ENCODE measurements at regions not wholly inside any gene's neighbourhood (a gene's known extent, or its start where the extent isn't known, plus 50 kb on each side); places are given as distances from the start of the nearest gene placed in this dataset.

DNA sequence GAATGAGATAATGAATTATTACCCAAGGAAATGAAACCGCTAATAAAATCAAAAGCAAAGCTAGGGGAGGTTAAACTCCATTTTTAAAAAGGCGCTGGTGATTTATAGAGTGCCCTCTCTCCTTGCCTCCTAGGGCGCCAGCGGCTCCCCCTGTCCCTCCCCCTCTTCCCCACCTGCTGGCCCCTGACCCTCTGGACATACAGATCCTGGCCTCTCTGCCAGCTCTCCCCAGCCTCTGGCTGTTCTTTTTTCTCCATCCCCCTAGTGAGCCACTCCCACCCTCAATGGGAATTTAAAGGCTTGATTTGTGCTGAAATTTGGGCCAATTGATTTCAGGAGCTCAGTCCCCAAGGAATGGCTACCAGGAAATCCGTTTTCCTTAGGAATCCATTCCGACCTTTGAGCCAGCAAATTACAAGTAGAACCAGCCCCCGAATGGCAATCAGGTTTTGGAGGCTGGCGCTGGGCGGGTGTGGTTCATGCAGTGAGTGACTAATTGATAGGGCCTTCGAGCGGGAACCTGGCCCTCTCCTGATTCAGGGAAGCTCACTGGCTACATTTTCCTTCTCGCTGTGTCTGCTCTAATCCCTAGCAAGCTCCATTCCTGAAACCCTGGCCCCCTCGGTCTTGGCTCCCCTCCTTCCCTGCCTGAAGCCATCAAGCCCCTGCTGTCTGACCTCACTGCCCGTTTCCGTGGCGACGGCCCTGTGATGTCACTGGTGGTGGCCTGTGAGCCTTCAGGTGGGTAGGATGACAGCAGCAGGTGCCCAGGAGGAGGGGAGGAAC lies 141.9 kb upstream of the SDK2 start:
- no peak for DNase-seq

DNA sequence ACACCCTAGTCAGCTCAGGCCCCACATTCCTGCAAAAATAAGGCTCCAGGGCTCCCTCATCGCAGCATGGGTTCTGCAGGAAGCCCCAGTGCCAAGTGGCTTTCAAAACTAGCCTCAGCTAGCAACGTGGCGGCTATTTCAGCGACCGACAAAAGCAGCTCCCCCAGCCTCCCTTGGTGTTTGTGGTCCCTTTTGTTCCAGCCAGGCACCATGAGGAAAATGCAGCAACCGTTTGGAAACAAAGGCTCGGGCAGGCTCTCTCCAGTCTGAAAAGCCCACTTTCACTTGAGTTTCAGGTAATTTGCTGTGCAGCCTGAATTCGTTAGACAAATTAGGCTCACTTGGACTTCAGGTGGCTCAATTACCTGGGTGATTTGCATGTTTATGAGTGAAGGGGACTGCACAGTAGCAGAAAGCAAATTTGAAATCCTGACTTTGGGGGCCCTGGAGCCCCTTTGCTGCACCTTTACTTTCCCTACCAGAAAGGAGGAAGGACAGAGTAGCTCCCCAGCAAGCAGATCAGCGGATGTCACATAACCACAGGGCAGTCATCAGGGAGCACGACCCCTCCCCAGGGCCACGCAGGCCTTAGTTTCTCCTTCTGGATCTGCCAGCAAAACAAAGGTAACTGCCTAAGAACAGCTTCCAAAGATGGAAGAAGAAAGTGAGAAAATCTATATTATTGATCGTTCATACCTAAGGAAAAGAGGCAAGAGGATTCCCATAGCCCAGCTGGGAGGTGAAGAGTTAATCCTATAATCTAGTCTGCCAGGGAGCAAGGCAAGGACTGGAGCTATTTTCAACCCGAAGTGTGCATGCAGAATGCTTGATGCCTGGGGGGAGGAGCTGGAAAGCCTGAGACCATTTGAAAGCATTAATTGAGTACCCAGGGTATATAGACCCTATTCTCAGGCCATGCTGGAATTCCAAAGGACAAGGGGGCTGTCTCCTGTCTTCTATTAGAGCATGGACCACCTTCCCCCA lies 143.1 kb upstream of the SDK2 start:
- DNase-seq: no peak

DNA sequence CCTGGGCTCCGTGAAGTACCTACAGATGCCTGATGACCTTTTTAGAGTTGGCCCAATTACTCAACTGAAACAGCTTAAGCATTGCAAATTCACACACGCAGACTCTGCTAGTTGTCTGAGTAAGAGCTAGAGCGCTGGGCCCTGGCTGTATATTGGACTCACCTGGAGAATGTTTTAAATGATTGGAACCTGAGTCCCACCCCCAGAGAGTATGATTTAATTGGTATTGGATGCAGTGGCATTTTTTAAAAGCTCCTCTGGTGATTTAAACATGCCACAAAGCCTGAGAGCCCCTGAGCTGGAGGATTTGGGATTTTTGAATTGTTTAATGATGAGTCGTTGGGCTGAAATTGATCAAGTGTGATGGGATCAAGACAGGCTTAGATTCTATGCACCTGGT lies 143.9 kb upstream of the SDK2 start:
- DNase-seq: no peak

DNA sequence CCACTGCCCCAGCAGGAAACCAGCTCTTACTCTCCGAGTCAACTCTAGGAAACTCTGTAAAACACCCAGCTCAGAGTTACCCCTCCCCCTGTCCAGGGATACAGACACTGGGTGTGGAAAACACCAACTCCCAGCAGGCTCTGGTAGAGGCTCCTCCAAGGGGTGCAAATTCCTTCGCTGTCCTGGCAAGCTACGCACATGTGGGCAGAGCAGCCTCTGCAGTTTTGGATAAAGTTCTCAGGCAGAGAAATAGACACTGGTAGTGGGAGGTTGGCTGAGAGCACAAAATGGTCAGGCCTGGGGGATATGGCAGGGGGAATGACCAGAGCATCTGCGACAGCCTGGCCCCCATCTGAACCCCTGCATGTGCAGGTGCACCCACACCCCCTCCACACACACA lies 146.9 kb upstream of the SDK2 start:
- DNase-seq: no peak

DNA sequence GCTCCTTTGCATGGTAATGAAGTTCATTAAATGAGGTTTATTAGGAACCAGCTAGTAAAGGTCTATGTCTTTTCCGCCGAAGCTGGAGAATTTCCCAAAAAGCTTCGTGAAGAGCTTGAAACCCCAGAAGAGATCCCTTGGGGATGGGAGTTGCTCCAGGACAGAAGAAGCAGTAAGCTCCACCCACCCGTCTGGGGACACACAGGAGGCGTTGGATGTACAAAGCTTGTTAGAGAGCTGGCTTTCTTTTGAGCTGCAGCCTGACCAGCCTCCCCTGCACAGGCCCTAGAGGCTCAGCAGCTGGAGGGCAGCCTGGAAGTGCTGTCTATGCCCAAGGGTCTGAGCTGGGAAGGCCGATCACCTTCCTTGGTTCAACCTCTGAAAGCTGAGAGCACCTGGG lies 147.4 kb upstream of the SDK2 start:
- DNase-seq: no peak

DNA sequence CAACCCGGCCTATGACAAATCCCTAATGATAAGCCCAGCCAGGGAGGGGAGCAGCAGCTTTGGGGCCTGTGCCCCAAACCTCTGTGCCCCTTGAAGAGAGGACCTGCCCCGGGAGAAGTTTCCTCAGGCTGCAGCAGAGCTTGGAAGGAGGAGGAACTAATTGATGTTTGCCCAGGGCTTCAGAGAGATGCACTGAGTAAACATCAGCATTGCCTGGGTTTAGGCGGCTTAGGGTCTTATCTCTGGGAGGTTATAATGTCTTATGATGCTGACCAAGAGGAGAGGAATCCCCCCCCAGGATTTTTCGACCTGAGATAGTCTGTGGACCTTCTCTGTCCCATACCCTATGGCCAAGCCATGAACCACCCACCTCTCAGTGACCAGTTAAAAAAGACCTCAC lies 148.7 kb upstream of the SDK2 start:
- no peak for DNase-seq

DNA sequence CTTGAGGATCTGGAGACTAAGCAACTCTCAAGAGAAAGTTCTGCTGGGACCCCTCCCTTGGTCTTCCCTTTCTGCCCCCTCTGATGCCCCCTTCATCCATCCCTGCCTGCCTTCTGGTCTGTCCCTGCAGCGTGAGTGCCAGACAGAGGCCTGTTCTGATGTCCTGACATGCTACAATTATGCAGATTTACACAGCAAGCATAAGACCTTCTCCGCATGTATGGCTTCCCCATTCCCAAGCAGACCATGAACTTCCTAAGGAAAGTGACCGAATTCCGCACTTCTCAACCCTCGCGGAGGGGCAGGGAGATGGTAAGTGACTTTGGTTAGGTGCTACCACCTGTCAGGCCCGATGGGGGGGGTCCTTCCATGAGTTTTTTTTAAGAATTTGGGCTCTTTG lies 150.1 kb upstream of the SDK2 start:
- DNase-seq: no peak

DNA sequence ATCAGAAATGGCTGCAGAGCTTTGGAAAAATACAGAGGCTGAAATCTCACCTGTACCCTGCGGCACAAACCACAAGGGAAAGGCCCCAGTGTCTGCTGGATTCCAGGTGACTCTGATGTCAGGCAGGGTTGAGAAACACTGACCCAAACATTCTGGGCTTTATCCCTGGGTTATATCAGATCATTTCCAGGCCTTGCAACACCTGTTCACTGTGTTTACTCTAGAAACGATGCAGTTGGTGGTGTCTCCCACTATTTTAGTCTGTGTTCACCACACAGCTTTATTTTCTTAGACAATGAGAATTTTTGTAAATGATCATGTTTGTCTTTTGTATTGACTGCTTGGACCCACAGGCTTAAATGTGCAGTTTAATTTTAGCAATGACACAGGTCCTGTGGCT lies 151.5 kb upstream of the SDK2 start:
- DNase-seq: no peak

DNA sequence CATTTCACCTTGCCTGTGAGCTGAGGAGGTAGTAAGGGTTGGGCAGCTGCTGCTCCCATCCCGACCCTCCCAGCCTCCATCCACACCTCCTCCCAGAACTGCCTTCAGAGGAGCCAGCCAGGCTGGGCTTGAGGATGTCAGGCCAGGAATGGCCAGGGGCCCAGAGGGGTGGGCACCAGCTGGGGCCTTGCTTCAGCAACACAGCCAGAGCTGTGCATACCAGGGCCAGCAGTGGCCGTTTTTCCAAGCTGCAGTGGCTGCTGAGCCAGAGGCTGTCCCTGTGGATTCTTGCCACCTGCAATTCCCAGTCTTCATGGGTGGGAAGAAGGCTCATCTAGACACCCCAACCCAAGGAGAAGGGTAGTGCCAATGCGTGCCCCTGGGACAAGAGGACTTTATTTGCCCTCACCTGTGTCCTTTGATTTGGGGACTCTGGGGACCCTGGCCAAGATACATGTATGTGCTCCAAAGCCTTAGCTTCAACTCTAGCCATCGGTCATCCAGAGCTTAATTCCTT lies 153.4 kb upstream of the SDK2 start:
- no peak for DNase-seq

DNA sequence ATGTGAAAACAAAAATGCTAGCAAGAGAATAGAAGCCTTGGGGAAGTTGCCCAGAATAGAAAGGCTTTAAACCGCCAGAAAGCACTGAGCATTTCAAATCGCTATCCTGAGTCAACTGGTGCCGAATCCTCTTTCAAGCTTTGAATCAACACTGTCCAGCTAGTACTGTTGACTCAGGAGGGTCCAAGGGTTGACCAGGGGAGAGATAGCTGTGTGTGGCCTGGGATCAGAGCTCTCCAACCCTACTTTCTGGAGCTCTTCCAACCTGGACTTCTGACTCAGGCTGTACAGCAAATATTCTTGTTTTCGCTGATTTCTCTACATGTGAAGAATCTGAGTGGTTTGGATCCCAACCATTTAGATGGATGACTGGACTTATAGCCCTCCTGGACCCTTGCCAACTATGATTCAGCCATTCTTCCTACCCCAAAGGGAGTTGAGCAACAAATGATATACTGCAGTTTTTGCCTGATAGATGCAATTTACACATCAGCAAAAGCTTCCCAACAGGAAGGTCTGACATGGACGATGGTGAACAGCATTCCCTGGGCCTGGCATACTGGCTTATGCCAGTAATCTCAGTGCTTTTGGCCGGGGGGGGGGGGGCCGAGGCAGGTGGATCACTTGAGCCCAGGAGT lies 154.0 kb upstream of the SDK2 start:
- DNase-seq: no peak

DNA sequence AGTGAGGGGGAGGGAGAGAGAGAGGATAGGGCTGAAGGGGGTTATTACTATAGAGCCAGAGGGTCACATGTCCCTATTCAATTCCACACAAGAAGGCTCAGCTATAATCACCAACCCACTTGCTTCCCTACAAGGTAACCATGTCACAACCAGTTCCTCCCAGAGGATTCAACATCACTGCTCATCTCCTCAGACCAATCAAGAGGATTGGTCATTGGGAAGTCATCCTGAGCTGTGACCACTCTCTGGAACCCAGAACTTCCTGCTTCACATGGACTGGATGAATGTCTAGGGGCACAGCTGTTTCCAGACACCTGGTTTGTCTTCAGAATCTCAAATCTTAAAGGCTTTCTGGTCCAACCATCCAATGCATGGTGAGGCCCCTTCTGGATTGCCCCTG lies 154.9 kb upstream of the SDK2 start:
- DNase-seq: no peak

DNA sequence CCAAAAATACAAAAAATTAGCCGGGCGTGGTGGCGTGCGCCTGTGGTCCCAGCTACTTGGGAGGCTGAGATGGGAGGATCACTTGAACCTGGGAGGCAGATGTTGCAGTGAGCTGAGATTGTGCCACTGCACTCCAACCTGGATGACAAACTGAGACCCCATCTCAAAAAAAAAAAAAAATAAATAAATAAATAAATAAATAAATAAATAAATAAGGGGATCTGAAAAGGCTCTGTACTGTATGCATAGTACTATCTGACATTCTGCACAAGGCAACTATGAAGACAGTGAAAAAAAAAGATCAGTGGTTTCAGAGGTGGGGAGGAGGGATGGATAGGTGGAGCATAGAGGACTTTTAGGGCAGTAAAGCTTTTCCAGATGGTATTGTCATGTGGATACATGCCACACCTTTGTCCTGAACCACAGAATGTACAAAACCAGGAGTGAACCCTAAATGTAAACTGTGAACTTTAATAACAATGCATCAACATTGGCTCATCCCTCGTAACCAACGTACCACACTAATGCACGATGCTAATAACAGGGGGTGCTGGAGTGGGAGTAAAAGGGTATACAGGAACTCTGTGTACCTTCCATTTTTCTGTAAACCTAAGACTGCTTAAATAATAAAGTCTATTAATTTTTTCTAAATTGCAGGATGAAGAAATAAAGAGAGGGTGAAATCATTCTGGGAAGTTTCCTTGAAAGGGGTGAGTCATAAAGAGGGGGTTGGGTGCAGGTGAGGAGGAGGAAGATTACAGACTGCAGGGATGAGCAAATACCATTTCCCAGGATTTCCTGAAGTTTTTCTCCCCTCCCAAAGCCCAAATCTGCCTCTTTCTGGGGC lies 155.8 kb upstream of the SDK2 start:
- no peak for DNase-seq

DNA sequence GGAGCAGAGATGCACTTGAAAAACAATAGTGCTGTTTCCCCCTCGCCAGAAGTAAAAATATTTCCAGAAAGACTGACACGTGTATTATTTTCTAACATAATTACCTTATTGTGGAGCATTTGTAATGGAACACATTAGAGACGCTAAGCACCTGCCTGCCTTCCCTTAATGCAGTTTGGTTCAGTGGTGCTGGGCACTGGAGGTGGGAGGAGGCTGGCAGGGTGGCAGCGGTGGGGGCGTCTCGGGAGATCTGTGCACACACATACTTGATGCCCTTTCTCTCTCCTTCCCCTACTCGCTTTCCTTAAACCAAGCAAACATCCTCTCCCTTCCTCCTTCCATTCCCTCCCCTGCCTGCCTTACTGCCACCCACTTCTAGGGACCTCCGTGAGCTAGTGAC lies 156.6 kb upstream of the SDK2 start:
- peak; percentile 54 for DNase-seq

DNA sequence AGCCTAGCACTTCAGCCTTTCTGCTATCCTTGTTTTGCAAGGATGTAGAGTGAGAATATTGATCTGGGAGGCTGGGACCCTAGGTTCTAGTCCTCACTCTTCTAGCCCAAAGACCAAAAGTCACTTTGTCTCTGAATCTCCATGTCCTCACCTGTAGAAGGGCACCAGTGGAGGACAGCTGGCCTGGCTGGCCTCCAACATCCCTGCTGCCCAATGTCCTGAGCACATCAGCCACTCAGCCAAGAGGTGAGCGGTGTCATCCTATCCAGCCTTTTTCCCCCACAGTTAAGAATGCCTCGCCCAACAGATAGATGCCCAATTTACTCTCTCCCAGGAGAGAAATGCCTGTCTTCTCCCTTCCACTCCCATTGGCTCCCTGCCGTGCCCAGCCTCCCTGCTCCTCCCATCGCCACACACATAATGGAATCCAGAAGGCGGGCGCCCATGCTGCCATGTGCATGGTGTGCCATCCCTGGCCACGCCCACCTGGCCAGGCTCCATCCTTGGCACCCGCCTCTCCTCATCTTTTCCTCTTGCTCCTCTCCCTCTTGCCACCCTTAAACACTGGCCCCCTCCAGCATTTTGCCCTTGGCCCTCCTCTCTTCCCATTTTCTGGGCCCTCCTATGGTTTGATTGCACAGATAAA lies 157.3 kb upstream of the SDK2 start:
- peak; percentile 44 for DNase-seq

DNA sequence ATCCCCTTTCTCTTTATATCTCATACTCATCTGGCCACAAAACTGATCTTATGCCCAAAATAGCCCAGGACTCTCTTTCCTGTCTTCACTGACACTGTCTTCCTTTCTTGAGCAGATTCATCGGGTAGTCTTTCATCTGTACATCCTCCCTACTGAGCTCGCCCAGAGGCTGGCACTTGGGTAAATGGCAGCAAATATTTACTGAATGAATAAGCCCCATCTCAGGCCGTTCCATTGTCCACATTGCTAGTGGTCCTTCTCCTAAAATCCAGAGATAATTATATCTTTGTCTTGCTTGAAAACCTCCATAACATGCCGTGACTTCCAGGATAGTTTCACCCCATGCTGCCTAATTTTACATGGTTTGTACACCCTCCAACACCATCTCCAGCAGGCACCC lies 158.1 kb upstream of the SDK2 start:
- peak; percentile 26 for DNase-seq

DNA sequence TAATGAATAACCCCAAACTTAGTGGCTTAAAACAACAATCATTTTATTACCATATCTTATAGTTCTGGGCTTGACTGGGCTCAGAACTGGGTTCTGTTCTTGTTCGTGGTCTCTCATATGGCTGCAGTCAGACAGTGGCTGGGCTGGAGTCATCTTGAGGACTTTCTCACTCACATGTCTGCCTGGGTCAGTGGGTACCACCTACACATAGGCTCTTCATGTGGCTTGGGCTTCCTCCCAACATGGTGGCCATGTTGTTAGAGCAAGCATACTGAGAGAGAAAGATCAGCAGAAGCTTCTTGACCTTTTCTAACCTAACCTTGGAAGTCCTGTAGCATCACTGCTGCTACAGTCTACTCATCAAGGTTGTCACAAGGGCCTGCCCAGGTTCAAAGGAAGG lies 158.6 kb upstream of the SDK2 start:
- no peak for DNase-seq

DNA sequence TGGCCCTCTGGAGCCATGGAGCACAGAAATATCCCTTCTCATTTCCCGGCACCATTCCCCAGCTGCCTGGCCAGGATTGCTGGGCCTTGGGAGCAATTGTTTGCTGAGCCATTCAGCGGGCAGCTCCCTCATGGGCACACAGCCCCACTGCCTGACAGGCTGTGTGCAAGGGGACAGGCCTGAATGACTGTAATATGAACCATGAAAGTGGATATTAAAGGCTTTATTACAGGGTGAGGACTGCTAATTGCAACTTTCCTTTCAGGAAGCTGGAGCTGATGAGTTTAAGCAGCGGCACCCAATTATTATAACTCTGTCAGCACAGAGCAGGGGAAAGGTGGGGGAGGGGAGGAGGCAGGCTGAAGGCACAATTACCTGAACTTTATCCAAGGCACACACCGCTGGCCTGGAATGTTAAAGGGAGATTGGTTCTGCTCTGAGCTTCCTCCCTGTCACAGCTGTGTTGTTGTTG lies 159.8 kb upstream of the SDK2 start:
- DNase-seq: peak; percentile 81

DNA sequence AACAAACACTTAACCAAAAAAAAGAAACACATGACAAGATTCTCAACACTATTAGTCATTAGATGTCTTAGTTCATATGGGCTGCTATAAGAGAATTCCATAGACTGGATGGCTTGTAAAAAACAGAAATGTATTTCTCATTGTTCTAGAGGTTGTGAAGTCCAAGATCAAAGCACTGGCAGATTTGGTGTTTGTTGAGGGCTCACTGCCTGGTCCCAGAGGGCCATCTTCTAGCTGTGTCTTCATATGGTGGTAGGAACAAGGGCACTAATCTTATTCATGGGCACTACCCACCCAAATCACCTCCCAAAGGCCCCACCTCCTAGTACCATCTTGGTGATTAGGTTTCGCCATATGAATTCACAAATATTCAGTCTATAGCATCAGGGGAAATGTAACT lies 162.5 kb upstream of the SDK2 start:
- no peak for DNase-seq

DNA sequence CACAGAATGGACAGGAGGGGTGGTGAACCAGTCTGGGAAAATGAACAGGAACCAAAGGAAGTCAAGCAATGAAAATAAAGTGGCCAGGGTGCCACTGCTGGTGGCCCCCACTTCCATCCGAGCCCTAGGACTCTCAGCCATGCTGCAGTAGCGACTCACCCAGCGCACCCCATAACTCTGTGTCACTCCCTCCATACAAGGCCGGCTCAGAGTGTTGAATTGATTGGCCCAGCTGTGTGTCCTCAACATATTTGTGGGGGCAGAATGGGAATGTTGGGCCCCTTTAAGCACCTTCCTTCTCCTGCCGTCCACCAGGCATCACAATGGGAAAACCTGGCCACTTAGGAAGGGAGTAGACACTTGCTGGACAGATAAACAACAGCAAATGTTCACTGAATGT lies 169.0 kb upstream of the SDK2 start:
- no peak for DNase-seq

DNA sequence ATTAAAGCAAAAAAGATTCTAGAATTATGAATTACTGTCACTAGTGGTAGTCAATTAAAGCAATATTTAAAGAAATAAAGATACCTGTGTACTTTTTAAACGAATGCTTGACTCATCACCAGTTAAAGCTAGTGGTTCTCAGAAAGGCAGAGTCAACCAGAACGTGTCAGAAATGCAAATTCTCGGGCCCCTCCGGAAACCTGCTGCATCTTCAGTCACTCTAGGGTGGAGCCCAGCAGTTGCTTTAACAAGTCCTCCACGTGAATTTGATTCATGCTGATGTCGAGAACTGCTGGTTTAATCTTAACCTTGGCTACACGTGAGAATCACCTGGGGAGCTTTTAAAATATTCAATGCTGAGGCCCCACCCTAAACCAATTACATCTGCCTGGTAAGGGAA lies 169.8 kb upstream of the SDK2 start:
- no peak for DNase-seq

DNA sequence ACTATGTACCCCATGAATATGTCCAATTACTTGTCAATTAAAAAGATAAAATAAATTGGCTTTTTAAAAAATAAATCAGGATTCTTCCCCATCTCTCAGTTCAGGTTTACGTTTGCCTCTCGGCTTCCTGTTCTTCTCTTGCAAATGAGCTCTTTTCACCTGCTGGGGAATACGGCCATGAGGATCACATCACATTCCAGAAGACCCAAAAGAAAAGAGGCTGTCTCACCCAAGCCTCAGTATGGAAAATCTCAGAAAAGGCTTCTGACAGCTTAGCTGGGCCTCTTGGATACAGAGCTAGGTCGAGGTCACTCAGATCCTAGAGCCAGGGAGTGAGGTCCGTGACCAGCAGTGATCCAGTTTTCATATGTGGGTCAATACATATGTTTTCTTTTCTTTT lies 171.2 kb upstream of the SDK2 start:
- no peak for DNase-seq

Measured in NCI-H1092 (cell line).